Central memory CD8-positive, alpha-beta T cell (primary cell): ENCODE measurements at regions not wholly inside any gene's neighbourhood (a gene's known extent, or its start where the extent isn't known, plus 50 kb on each side); places are given as distances from the start of the nearest gene placed in this dataset.

ENCODE experiments used
- ATAC-seq: fragments of 150-1000 bp; cut with Tn5 transposase; replicated peaks from 2 replicates; pipeline ENCODE4 v1.10.0; 2022; ENCODE audit warnings: mild to moderate bottlenecking, moderate FRiP score, moderate number of reproducible peaks; ENCODE audit not compliant: poor library complexity, severe bottlenecking; ENCODE audit errors: extremely low read depth
- DNase-seq, 2 donors: peaks; one replicate each; pipeline ENCODE4 v3.0.0; 2021; ENCODE audit warnings: low spot score in 2 of 2
- H3K27ac Mint-ChIP-seq: one replicate; pipeline ENCODE4 v1.8.0; 2022; ENCODE audit warnings: low read depth, mild to moderate bottlenecking, moderate library complexity, mixed read lengths
- H3K27me3 Mint-ChIP-seq: one replicate; pipeline ENCODE4 v1.8.0; 2022; ENCODE audit warnings: mixed read lengths
- H3K36me3 Mint-ChIP-seq: one replicate; pipeline ENCODE4 v1.8.0; 2022; ENCODE audit warnings: mild to moderate bottlenecking, moderate library complexity, mixed read lengths; ENCODE audit not compliant: insufficient read depth
- H3K4me1 Mint-ChIP-seq: one replicate; pipeline ENCODE4 v1.8.0; 2022; ENCODE audit warnings: mixed read lengths
- H3K4me3 Mint-ChIP-seq: one replicate; pipeline ENCODE4 v1.8.0; 2022; ENCODE audit warnings: mild to moderate bottlenecking, moderate library complexity, mixed read lengths
- H3K9me3 Mint-ChIP-seq: one replicate; pipeline ENCODE4 v1.8.0; 2022; ENCODE audit warnings: mixed read lengths

DNA sequence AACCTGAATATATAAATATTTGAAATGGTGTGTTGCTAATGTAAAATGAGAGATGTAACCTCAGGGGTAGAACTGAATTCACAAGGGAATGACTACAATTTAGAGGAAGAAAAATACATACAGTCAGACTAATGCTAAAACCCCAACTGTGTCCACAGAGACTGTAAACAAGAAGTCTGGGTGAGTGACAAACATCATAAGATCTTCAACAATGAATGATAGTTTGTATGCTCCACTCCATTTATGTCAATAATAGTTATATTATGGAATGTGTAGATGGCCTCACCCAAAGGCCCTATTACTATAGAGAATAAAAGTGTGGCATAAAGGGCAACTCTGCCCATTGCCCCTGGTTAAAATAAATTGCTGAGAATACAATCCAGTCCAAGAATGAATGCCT is 102.9 kb downstream of the CETN3 start:
- H3K9me3 Mint-ChIP-seq: no peaks in the 10 kb centered on the region
- peaks cover 6% of the 10 kb centered on the region for H3K27me3 Mint-ChIP-seq
- DNase-seq (no peak), ATAC-seq (no peak)
- no peak overlapping the region for H3K27ac Mint-ChIP-seq
- H3K4me1 Mint-ChIP-seq: no peaks in the 10 kb centered on the region
- H3K36me3 Mint-ChIP-seq: no peaks in the 10 kb centered on the region
- H3K4me3 Mint-ChIP-seq: no peak overlapping the region

DNA sequence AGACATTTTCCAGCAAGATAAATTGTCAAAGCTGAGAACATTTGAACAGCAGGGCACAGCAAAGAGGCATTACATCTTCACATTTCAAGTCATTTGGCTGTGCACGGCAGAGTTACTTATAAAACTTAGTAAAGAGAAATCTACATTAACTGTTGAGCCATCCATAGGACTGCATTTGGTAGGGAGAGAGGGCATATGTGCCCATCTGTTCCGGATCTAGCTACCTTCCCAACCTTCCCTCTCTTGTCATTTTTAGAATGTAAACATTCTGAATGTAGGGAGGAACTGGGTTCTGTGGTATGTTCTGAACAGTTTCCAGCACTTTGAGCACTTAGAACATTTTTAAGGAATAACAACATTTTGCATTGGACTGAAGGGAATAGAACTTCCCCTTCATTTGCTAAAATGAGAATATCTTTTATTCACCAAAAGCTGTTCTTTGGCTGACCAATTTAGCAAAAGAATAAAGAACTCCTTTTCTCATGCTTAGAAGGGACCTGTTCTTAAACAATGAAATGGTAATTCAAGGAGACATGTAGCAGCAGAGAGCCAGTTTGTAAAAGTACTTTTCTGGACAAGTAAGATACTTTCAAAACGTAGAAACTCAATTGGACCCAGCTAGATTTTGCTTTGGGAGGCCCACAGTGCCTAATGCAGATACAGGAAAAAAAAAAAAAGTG is 104.4 kb downstream of the CETN3 start:
- Mint-ChIP-seq H3K9me3 (no peaks in the 10 kb centered on the region), H3K27ac (no peak overlapping the region), H3K4me3 (no peak overlapping the region), H3K36me3 (no peaks in the 10 kb centered on the region), H3K4me1 (no peaks in the 10 kb centered on the region), H3K27me3 (peaks cover 6% of the 10 kb centered on the region)
- DNase-seq (no peak), ATAC-seq (no peak)

GRCh38 chr5:90301248-90301647 is 108.3 kb downstream of the CETN3 start:
- Mint-ChIP-seq H3K9me3 (no peaks in the 10 kb centered on the region), H3K27me3 (peaks cover 12% of the 10 kb centered on the region), H3K4me1 (no peaks in the 10 kb centered on the region), H3K27ac (no peak overlapping the region), H3K36me3 (no peaks in the 10 kb centered on the region), H3K4me3 (no peak overlapping the region)
- ATAC-seq: no peak
- DNase-seq: no peak

DNA sequence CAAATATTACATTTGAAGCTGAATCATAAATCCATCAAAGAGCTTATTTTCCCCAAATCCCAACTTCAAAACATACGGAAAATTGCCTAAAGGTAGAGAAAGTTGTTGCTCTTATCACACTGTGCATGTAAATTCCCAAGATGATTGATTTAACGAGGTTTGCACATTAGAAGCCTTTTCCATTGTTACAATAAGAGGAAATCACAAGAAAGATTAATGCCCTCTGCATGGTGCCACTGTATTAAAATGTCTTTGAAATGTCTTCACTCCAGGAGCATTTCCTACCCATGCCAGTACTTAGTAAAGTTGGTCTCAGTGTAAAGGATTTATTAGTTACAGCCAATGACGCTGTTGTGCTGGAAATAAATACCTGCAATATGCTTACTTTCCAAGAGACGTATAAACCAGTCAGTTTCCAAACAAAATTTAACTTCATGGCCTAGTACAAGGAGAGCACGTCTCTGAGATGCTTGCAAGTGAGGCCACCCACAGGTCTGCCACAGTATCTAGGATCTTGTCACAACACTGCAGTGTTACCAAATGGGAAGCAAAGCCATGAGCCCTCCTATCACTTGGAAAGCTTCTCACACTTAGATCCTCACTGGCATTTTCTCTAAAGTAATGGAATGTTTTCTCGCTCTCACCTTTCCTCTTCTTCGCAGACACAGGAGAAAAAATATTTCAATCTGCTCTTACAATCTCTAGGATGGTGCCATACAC is 112.4 kb downstream of the CETN3 start:
- H3K27ac Mint-ChIP-seq: no peak overlapping the region
- peaks cover 12% of the 10 kb centered on the region for H3K27me3 Mint-ChIP-seq
- no peaks in the 10 kb centered on the region for H3K4me1 Mint-ChIP-seq
- H3K4me3 Mint-ChIP-seq: no peak overlapping the region
- no peak for ATAC-seq
- no peaks in the 10 kb centered on the region for H3K36me3 Mint-ChIP-seq
- DNase-seq: no peak
- H3K9me3 Mint-ChIP-seq: peaks cover 4% of the 10 kb centered on the region

DNA sequence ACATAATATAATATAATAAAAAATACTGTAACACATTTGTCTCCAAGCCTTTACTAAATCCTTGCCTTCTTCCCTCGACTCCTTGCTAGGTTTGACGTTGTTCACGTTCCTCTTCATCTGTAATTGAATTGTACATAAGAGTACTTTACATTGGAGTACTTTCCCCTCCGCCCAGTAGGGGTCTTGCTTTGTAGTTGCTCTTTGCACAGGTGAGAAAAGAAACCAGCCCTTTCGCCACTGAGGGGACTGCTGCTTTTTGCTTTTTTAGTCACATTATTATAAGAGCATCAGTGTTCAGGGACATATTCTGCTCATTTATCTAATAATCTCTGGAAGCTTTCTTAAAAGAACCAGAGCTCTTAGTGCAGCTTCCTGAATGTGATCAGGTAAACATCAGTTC is 115.0 kb downstream of the CETN3 start:
- Mint-ChIP-seq H3K36me3 (no peaks in the 10 kb centered on the region), H3K9me3 (peaks cover 6% of the 10 kb centered on the region), H3K4me1 (no peaks in the 10 kb centered on the region), H3K4me3 (no peak overlapping the region), H3K27me3 (peaks cover 6% of the 10 kb centered on the region), H3K27ac (no peak overlapping the region)
- ATAC-seq: no peak
- no peak for DNase-seq

DNA sequence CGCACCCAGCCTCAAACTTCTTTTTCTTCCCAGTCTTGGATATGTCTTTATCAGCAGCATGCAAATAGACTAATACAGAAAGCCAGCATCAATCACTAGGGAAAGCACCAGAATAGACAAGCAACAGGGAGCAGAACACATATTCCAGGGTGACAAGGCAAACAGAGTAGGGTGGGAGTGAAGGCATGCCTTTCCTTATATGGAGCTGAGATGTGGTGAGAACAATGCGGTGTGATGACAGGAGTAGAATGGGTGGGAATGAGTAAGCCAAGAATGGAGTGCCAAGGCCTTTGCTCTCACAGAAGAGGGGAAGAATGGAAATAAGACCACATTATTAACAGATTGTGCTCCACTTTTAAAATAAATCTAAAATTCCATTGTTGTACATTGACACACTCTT is 115.6 kb downstream of the CETN3 start:
- Mint-ChIP-seq H3K36me3 (no peaks in the 10 kb centered on the region), H3K27ac (no peak overlapping the region), H3K4me1 (no peaks in the 10 kb centered on the region), H3K27me3 (peaks cover 6% of the 10 kb centered on the region), H3K4me3 (no peak overlapping the region), H3K9me3 (peaks cover 6% of the 10 kb centered on the region)
- DNase-seq: no peak
- ATAC-seq: no peak

GRCh38 chr5:90290648-90291047 is 118.9 kb downstream of the CETN3 start:
- no peak overlapping the region for H3K4me3 Mint-ChIP-seq
- H3K27ac Mint-ChIP-seq: no peak overlapping the region

DNA sequence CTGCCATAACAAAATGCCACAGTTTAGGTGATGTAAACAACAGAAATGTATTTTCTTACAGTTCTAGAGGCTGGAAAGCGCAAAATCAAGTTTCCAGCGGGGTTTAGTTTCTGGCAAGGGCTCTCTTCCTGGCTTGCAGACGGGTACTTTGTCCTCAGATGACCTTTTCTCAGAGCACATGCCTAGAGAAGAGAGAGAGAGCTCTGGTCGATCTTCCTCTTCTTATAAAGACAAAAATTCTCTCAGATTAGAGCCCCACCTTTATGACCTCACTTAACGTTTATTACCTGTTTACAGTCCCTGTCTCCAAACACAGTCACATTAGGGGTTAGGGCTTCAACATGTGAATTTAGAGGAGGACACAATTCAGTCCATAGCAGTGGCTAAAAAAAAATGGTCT is 119.7 kb downstream of the CETN3 start:
- ATAC-seq: no peak
- Mint-ChIP-seq H3K27ac (no peak overlapping the region), H3K4me3 (no peak overlapping the region), H3K27me3 (no peaks in the 10 kb centered on the region), H3K36me3 (no peaks in the 10 kb centered on the region), H3K4me1 (no peaks in the 10 kb centered on the region), H3K9me3 (peaks cover 6% of the 10 kb centered on the region)
- DNase-seq: no peak

More at GRCh38 chr5:90290648-90291047, 118.9 kb downstream of the CETN3 start:
- no peak for DNase-seq
- Mint-ChIP-seq H3K9me3 (peaks cover 6% of the 10 kb centered on the region), H3K36me3 (no peaks in the 10 kb centered on the region), H3K27me3 (no peaks in the 10 kb centered on the region), H3K4me1 (no peaks in the 10 kb centered on the region)
- no peak for ATAC-seq

GRCh38 chr5:90287036-90287435 is 122.5 kb downstream of the CETN3 start:
- ATAC-seq: no peak
- Mint-ChIP-seq H3K4me3 (no peak overlapping the region), H3K9me3 (no peaks in the 10 kb centered on the region), H3K4me1 (no peaks in the 10 kb centered on the region), H3K27ac (no peak overlapping the region), H3K27me3 (peaks cover 10% of the 10 kb centered on the region), H3K36me3 (no peaks in the 10 kb centered on the region)
- DNase-seq: no peak

GRCh38 chr5:90285581-90285980 is 124.0 kb downstream of the CETN3 start:
- no peak for ATAC-seq
- no peaks in the 10 kb centered on the region for H3K4me1 Mint-ChIP-seq

GRCh38 chr5:90284375-90284774 is 125.2 kb downstream of the CETN3 start:
- Mint-ChIP-seq H3K4me3 (no peak overlapping the region), H3K4me1 (no peaks in the 10 kb centered on the region), H3K27me3 (peaks cover 25% of the 10 kb centered on the region), H3K27ac (no peak overlapping the region), H3K36me3 (no peaks in the 10 kb centered on the region), H3K9me3 (no peaks in the 10 kb centered on the region)
- ATAC-seq: no peak
- no peak for DNase-seq

More at GRCh38 chr5:90285581-90285980, 124.0 kb downstream of the CETN3 start:
- no peak for DNase-seq
- H3K36me3 Mint-ChIP-seq: no peaks in the 10 kb centered on the region
- no peak overlapping the region for H3K4me3 Mint-ChIP-seq
- no peak overlapping the region for H3K27ac Mint-ChIP-seq
- no peaks in the 10 kb centered on the region for H3K9me3 Mint-ChIP-seq
- peaks cover 17% of the 10 kb centered on the region for H3K27me3 Mint-ChIP-seq

DNA sequence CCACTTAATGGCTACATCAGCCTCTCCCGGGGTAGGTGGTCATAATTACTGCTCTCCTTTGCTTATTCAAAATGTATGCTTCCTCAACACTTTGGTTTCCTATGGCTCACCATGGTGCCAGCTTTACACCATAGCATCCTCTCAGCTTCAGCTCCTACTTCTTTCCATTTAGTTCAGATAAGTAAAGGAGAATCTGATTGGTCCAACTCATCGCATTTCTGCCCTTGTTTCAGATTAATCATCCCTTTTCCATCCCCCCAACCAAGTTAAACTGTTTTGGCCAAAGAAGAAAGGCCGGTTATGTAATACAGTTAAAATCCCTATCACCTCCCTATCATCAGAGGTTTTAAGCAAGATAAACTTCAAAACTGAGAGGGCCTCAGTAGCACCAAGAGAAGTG is 130.5 kb downstream of the CETN3 start:
- H3K4me3 Mint-ChIP-seq: no peak overlapping the region
- H3K9me3 Mint-ChIP-seq: no peaks in the 10 kb centered on the region
- peaks cover 3% of the 10 kb centered on the region for H3K36me3 Mint-ChIP-seq
- peaks cover 25% of the 10 kb centered on the region for H3K27me3 Mint-ChIP-seq
- ATAC-seq: no peak
- DNase-seq: no peak
- no peak overlapping the region for H3K27ac Mint-ChIP-seq
- no peaks in the 10 kb centered on the region for H3K4me1 Mint-ChIP-seq

DNA sequence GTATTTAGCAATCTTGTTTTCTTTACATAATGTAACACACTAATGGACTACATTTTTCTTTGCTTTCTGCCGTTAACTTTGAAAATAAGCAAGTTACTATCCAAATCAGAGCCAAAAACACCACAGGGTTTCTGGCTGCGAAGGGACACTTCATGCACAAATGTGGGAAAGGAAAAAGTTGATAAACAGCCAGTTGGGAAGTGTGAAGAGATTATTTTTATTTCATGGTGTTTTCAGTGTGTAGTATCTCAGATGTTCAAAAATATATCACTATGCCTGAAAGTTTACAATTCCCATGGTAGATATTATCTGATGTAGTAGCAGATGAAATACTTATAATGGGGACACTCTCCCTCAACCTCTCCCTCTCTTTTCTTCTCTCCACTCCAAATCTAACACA is 135.3 kb downstream of the CETN3 start:
- no peaks in the 10 kb centered on the region for H3K4me1 Mint-ChIP-seq
- H3K27ac Mint-ChIP-seq: no peak overlapping the region
- no peak overlapping the region for H3K4me3 Mint-ChIP-seq
- H3K9me3 Mint-ChIP-seq: no peaks in the 10 kb centered on the region
- DNase-seq: no peak
- H3K27me3 Mint-ChIP-seq: no peaks in the 10 kb centered on the region
- ATAC-seq: no peak
- H3K36me3 Mint-ChIP-seq: peaks cover 3% of the 10 kb centered on the region
